ENCODE measurements at regions not wholly inside any gene's neighbourhood (a gene's known extent, or its start where the extent isn't known, plus 50 kb on each side); places are given as distances from the start of the nearest gene placed in this dataset.

- no peak for TF ChIP-seq BHLHE40 (IDR thresholded peaks at IDR 0.05; ENCODE audit: borderline replicate concordance)
- no peak for TF ChIP-seq SUZ12 (IDR thresholded peaks at IDR 0.05)
- TF ChIP-seq LEF1 (IDR thresholded peaks at IDR 0.05; ENCODE audit: borderline replicate concordance) = no peak
These were observed 366.9 kb upstream of the IGFBP3 start for GRCh38 chr7:46288010-46288409.

Data from HEK293T (cell line).